ENCODE measurements at regions not wholly inside any gene's neighbourhood (a gene's known extent, or its start where the extent isn't known, plus 50 kb on each side); places are given as distances from the start of the nearest gene placed in this dataset.

DNA sequence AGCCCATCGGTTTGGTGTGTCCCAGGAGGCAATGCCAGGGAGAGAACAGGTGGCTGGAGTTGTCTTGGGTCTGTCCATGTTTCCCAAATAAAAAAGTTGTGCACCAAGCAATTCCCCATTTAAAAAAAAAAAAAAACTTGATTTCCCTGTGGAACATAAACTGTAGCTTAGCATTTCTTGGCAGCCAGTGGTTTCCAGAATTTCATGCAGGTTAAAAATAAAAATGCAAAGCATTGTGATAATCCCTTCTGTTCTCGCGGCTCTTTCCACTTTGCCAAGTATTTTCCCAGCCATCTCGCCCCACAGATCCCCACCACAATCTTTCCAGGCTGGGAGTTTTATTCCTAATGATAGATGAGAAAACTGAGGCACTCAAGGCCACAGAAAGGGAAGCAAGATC, 51.4 kb upstream of the MSX1 start:
- DNase-seq = no peak

- DNase-seq = no peak
Measured at GRCh38 chr4:4805887-4806286, 53.6 kb upstream of the MSX1 start.

DNA sequence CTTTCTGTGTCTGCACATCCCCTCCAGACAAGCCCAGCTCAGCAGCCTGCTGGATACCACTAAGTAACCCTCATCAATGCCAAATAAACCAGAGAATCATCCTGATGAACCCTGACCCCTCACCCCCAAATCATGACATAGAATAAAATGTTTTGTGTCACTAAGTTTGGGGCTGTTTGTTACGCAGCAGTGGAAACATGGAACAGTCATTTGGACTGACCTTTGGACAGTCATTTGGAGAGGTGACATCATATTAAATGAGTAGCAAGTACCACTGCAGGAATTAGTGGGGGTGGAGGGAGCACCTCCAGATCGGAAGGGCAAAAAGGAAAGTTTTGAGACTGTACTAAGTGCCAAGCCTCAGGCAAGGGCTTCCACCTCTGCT, 55.6 kb upstream of the MSX1 start:
- DNase-seq = no peak

- no peak for DNase-seq
Measured at GRCh38 chr4:4803216-4803911, 56.1 kb upstream of the MSX1 start.

- DNase-seq = no peak
Measured at GRCh38 chr4:4800646-4801408, 58.6 kb upstream of the MSX1 start.

GRCh38 chr4:4794421-4794820, 65.0 kb upstream of the MSX1 start:
- DNase-seq = no peak

GRCh38 chr4:4792466-4792865, 67.0 kb upstream of the MSX1 start:
- DNase-seq = no peak

GRCh38 chr4:4791299-4792111, 68.0 kb upstream of the MSX1 start:
- no peak for DNase-seq

DNA sequence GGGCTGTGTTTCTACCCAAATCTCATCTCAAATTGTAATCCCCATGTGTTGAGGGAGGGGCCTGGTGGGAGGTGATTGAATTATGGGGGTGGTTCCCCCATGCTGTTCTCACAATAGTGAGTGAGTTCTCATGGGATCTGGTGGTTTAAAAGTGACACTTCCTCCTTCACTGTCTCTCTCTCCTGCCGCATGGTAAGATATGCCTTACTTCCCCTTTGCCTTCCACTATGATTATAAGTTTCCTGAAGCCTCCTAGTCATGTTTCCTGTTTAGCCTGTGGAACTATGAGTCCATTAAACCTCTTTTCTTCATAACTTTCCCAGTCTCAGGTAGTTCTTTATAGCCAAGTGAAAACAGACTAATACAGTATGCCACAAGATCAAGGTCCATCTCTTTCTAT, 70.0 kb upstream of the MSX1 start:
- no peak for DNase-seq

GRCh38 chr4:4788573-4788972, 70.9 kb upstream of the MSX1 start:
- DNase-seq = no peak

GRCh38 chr4:4787421-4787820, 72.0 kb upstream of the MSX1 start:
- DNase-seq = peak; percentile 9

- no peak for DNase-seq
Measured at GRCh38 chr4:4784379-4784778, 75.1 kb upstream of the MSX1 start.

DNA sequence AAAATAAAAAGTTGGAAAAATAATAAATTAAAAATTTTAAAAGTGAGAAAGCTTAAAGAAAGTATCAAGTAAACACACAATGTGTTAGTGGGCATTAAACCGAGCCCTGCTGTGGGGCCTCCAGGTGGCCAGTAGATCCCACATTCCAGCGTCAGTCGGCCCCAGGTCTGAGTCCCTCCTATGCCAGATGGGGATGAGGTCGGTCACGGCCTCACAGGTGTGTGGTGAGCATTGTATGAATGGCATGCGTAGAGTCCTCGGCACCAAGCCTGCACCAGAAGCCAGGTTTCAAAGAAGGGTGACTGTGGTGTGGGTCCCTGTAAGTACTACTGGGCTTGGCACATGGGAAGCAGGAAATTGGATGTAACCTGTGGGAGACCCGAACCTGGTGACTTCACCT, 75.6 kb upstream of the MSX1 start:
- no peak for DNase-seq

DNA sequence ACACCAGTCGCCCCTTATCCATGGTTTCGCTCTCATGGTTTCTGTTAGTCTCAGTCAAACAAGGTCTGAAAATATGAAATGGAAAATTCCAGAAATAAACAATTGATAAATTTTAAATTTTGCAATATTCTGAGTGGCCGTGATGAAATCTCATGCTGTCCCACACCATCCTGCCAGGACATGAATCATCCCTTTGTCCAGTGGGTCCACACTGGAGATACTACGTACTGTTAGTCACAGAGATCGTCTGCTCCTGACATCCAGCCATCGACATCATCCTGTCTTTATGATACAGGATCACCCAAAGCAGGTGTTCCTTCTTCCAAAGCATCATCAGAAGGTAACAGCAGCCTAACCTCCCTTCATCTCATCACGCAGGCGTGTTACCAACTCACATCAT, 76.5 kb upstream of the MSX1 start:
- no peak for DNase-seq

DNA sequence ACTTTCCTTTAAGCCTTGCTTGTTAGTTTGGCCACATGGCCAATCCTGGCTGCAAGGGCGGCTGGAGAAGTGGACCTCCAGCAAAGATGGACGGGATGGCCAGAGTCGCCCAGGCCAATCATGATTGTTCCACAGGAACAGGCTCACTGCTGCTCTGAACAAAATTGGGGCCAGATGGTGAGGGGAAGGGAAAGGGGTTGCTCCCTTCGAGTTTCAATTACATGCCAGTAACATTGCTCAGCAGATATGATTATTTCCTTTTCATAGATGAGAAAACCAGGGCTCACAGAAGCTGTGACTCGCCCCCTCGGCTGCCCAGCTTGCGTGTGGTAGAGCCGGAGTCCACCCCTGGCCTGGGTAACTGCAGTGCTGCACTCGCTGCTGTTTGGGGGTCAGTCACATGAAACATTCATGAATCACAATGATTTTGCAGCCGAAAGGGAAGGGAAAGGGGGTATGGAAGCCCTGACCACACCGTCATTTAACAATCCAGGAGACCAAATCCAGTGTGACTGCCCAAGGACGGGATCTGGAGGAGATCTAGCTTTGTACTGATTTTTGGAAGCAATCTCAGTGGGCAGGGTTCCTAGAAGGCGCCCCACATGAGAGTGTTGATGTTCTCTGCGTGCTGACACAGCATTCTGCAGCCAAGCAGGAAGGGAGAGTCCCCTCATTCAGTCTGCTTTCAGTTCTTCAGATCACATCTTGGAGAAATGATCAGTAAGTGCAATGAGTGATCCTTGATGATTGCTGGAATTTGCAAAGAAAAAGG, 77.3 kb upstream of the MSX1 start:
- DNase-seq = no peak

DNA sequence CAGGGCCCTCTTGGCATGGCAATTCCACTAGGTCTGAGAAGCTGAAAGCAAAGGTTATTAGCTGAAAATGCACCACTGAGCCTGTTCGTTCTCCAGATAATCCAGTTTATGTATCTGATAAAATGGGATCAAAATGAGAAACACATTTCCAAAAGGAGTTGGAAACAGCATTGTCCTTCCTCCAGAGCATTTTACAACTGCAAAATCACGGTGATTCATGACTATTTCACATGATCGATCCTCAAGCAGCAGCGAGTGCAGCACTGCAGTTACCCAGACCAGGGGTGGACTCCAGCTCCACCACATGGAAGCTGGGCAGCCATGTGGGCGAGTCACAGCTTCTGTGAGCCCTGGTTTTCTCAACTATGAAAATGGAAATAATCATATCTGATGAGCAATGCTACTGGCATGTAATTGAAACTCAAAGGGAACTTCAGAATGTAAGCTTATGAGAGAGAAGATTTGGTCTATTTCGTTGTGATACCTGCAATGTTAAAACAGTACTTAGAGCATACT, 78.7 kb upstream of the MSX1 start:
- no peak for DNase-seq

GRCh38 chr4:4779486-4779885, 80.0 kb upstream of the MSX1 start:
- no peak for DNase-seq

- DNase-seq = no peak
Measured at GRCh38 chr4:4779054-4779453, 80.4 kb upstream of the MSX1 start.

- DNase-seq = no peak
Measured at GRCh38 chr4:4778554-4778953, 80.9 kb upstream of the MSX1 start.

DNA sequence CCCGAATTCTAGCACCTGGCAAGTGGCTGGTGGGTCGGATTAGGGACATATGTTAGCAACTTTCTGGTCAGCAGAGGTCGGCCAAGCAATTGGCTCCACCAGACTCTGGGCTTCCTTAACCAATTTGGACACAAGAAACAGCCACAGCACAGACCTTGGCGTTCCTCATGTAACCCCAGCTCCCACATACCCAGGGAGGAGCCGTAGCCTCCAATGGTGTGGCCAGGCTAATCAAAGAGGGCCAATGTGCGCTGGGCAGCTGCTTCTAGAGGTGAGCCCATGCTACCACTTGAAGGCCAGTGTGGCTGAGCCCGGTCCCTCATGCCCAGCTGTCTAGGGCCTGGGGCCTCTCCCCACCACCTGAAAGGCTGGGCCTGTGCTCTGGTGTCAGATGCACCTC, 82.5 kb upstream of the MSX1 start:
- no peak for DNase-seq

GRCh38 chr4:4776335-4776734, 83.1 kb upstream of the MSX1 start:
- DNase-seq = no peak

GRCh38 chr4:4775493-4776004, 83.9 kb upstream of the MSX1 start:
- no peak for DNase-seq

DNA sequence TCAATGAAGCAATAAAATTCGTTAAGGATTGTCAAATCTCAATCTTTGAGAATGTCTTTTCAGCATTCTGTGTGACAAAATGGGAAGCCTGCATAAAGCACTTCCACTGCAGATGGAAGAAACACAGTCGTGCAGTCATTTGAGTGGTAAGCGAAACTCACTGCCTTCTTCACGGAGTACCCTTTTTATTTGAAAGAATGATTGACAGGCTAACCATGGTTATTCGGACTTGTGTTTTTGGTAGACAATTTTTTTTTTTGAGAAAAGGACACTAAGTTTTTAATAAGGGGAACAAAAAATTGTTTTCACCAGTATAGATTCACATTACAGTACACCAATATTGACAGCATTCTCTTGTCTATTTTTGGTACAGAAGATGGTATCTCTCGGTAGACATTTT, 86.9 kb upstream of the MSX1 start:
- DNase-seq = no peak
